Progenitor cell of endocrine pancreas (in vitro differentiated cells): ENCODE measurements at regions not wholly inside any gene's neighbourhood (a gene's known extent, or its start where the extent isn't known, plus 50 kb on each side); places are given as distances from the start of the nearest gene placed in this dataset.

Experiments
- DNase-seq: peaks from one replicate; pipeline ENCODE4 v3.0.0; 2021; ENCODE audit warnings: low spot score; ENCODE audit not compliant: unreplicated experiment
- H3K27ac Mint-ChIP-seq: 2 replicates; pipeline ENCODE4 v1.8.0; 2021; ENCODE audit warnings: mild to moderate bottlenecking, moderate library complexity, mixed read lengths
- H3K27me3 Mint-ChIP-seq: 2 replicates; pipeline ENCODE4 v1.8.0; 2021; ENCODE audit warnings: mixed read lengths
- H3K36me3 Mint-ChIP-seq: 2 replicates; pipeline ENCODE4 v1.8.0; 2022; ENCODE audit warnings: mixed read lengths; ENCODE audit not compliant: insufficient read depth
- H3K4me1 Mint-ChIP-seq: 2 replicates; pipeline ENCODE4 v1.8.0; 2021; ENCODE audit warnings: low read depth, mixed read lengths
- H3K4me3 Mint-ChIP-seq: 2 replicates; pipeline ENCODE4 v1.8.0; 2021; ENCODE audit warnings: low read depth, mild to moderate bottlenecking, moderate library complexity, mixed read lengths
- H3K9me3 Mint-ChIP-seq: 2 replicates; pipeline ENCODE4 v1.8.0; 2021; ENCODE audit warnings: low read depth, mixed read lengths
- CTCF ChIP-seq: fragments of 200-600 bp; sonication (generic); IDR thresholded peaks from one replicate; pipeline ENCODE4 v1.5.0; 2021; ENCODE audit warnings: antibody characterized with exemption, mild to moderate bottlenecking; ENCODE audit not compliant: unreplicated experiment

GRCh38 chr17:5786510-5786875 is 202.2 kb upstream of the NLRP1 start:
- TF ChIP-seq CTCF, result no peak
- H3K27ac Mint-ChIP-seq, result no peak overlapping the region
- H3K9me3 Mint-ChIP-seq, result peaks cover 8% of the 10 kb centered on the region
- DNase-seq, result no peak
- H3K36me3 Mint-ChIP-seq, result no peaks in the 10 kb centered on the region
- H3K27me3 Mint-ChIP-seq, result peaks cover 36% of the 10 kb centered on the region
- H3K4me3 Mint-ChIP-seq, result no peak overlapping the region
- no peaks in the 10 kb centered on the region for H3K4me1 Mint-ChIP-seq

GRCh38 chr17:5788266-5788900 is 204.1 kb upstream of the NLRP1 start:
- H3K36me3 Mint-ChIP-seq, result no peaks in the 10 kb centered on the region
- peaks cover 36% of the 10 kb centered on the region for H3K27me3 Mint-ChIP-seq
- H3K9me3 Mint-ChIP-seq, result peaks cover 11% of the 10 kb centered on the region
- no peak for TF ChIP-seq CTCF
- H3K4me1 Mint-ChIP-seq, result no peaks in the 10 kb centered on the region
- no peak for DNase-seq
- H3K27ac Mint-ChIP-seq, result no peak overlapping the region
- no peak overlapping the region for H3K4me3 Mint-ChIP-seq

GRCh38 chr17:5789528-5789927 is 205.2 kb upstream of the NLRP1 start:
- Mint-ChIP-seq H3K36me3 (no peaks in the 10 kb centered on the region), H3K4me1 (no peaks in the 10 kb centered on the region), H3K9me3 (peaks cover 6% of the 10 kb centered on the region), H3K4me3 (no peak overlapping the region), H3K27ac (no peak overlapping the region), H3K27me3 (peaks cover 36% of the 10 kb centered on the region)
- no peak for TF ChIP-seq CTCF
- no peak for DNase-seq

GRCh38 chr17:5793157-5793556 is 208.8 kb upstream of the NLRP1 start:
- TF ChIP-seq CTCF, result peak; percentile 34

GRCh38 chr17:5793899-5794298 is 209.6 kb upstream of the NLRP1 start:
- no peak for DNase-seq
- Mint-ChIP-seq H3K4me3 (no peak overlapping the region), H3K36me3 (no peaks in the 10 kb centered on the region), H3K27me3 (peaks cover 49% of the 10 kb centered on the region), H3K9me3 (peaks cover 6% of the 10 kb centered on the region), H3K27ac (no peak overlapping the region), H3K4me1 (no peaks in the 10 kb centered on the region)
- no peak for TF ChIP-seq CTCF

More at GRCh38 chr17:5793157-5793556, 208.8 kb upstream of the NLRP1 start:
- H3K9me3 Mint-ChIP-seq, result peaks cover 6% of the 10 kb centered on the region
- DNase-seq, result no peak
- no peaks in the 10 kb centered on the region for H3K36me3 Mint-ChIP-seq
- no peak overlapping the region for H3K4me3 Mint-ChIP-seq
- no peak overlapping the region for H3K27ac Mint-ChIP-seq
- no peaks in the 10 kb centered on the region for H3K4me1 Mint-ChIP-seq
- peaks cover 48% of the 10 kb centered on the region for H3K27me3 Mint-ChIP-seq
